KMS-11 (cell line): ENCODE measurements at regions not wholly inside any gene's neighbourhood (a gene's known extent, or its start where the extent isn't known, plus 50 kb on each side); places are given as distances from the start of the nearest gene placed in this dataset.

Source experiments
- H2AFZ ChIP-seq: fragments of 200-600 bp; sonication (generic); 2 replicates; pipeline ENCODE4 v1.6.1; 2016; ENCODE audit warnings: antibody characterized with exemption, mixed run types, low read depth
- H3K27ac ChIP-seq: fragments of 200-600 bp; sonication (generic); 2 replicates; pipeline ENCODE4 v1.6.1; 2016; ENCODE audit warnings: mild to moderate bottlenecking, mixed run types
- H3K27me3 ChIP-seq: fragments of 200-600 bp; sonication (generic); 2 replicates; pipeline ENCODE4 v1.6.1; 2017; ENCODE audit warnings: mild to moderate bottlenecking, low read depth, mixed run types, moderate library complexity; ENCODE audit not compliant: insufficient read depth
- H3K36me3 ChIP-seq: fragments of 200-600 bp; sonication (generic); 2 replicates; pipeline ENCODE4 v1.6.1; 2017; ENCODE audit warnings: mild to moderate bottlenecking, mixed run types; ENCODE audit not compliant: insufficient read depth
- H3K4me1 ChIP-seq: fragments of 200-600 bp; sonication (generic); 2 replicates; pipeline ENCODE4 v1.6.1; 2016; ENCODE audit warnings: mild to moderate bottlenecking, low read depth, mixed run types; ENCODE audit not compliant: poor library complexity, severe bottlenecking
- H3K4me2 ChIP-seq: fragments of 200-600 bp; sonication (generic); 2 replicates; pipeline ENCODE4 v1.7.0; 2016; ENCODE audit warnings: mild to moderate bottlenecking, mixed run types
- H3K4me3 ChIP-seq: fragments of 200-600 bp; sonication (generic); IDR thresholded peaks from 2 replicates; pipeline ENCODE4 v1.6.1; 2017; ENCODE audit warnings: low read depth, low read length, mixed read lengths; ENCODE audit not compliant: insufficient read depth
- H3K79me2 ChIP-seq: fragments of 200-600 bp; sonication (generic); 2 replicates; pipeline ENCODE4 v1.6.1; 2016; ENCODE audit warnings: low read depth, mixed run types; ENCODE audit not compliant: insufficient read depth
- H3K9ac ChIP-seq: fragments of 200-600 bp; sonication (generic); 2 replicates; pipeline ENCODE4 v1.6.1; 2016; ENCODE audit warnings: mild to moderate bottlenecking, mixed run types
- H4K20me1 ChIP-seq: fragments of 200-600 bp; sonication (generic); 2 replicates; pipeline ENCODE4 v1.6.1; 2016; ENCODE audit warnings: mild to moderate bottlenecking, mixed run types; ENCODE audit not compliant: insufficient read depth
- CTCF ChIP-seq: fragments of 200-600 bp; sonication (generic); conservative IDR thresholded peaks from 2 replicates; pipeline ENCODE4 v1.6.1; 2017; ENCODE audit warnings: low read depth, mild to moderate bottlenecking, antibody characterized with exemption, low read length, moderate library complexity, mixed read lengths

- H4K20me1 ChIP-seq: no peaks in the 10 kb centered on the region
- no peak overlapping the region for H3K9ac ChIP-seq
- no peaks in the 10 kb centered on the region for H3K4me1 ChIP-seq
- no peak overlapping the region for H3K27ac ChIP-seq
- no peak overlapping the region for H3K4me2 ChIP-seq
- no peaks in the 10 kb centered on the region for H3K27me3 ChIP-seq
- H3K4me3 ChIP-seq: no peak overlapping the region
- TF ChIP-seq CTCF: no peak
- H3K79me2 ChIP-seq: no peaks in the 10 kb centered on the region
- no peak overlapping the region for H2AFZ ChIP-seq
- no peaks in the 10 kb centered on the region for H3K36me3 ChIP-seq
These were observed 783.8 kb downstream of the VRK1 start for GRCh38 chr14:97581016-97581415.

DNA sequence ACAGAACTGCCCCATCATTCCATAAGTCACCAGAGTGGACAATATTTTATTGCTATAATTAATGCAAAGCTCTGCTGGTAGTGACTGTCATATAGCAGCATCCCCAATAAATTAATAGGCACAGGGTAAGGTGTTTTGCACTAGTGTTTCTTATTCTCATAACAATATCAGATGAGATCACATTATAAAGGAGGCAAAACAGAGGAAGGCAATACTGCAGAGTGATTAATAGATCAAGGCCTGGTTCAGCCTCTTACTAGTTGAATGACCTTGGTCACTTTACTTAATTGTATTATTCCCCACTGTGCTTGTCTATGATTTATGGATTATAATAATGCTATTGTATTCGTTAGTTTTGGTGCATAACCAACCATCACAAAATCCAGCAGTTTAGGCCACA, 784.8 kb downstream of the VRK1 start:
- no peak overlapping the region for H3K27ac ChIP-seq
- H3K79me2 ChIP-seq: no peaks in the 10 kb centered on the region
- H4K20me1 ChIP-seq: no peaks in the 10 kb centered on the region
- H3K36me3 ChIP-seq: no peaks in the 10 kb centered on the region
- no peak overlapping the region for H3K4me3 ChIP-seq
- no peaks in the 10 kb centered on the region for H3K4me1 ChIP-seq
- no peak overlapping the region for H3K4me2 ChIP-seq
- no peaks in the 10 kb centered on the region for H3K27me3 ChIP-seq
- no peak for TF ChIP-seq CTCF
- no peak overlapping the region for H2AFZ ChIP-seq
- H3K9ac ChIP-seq: no peak overlapping the region

DNA sequence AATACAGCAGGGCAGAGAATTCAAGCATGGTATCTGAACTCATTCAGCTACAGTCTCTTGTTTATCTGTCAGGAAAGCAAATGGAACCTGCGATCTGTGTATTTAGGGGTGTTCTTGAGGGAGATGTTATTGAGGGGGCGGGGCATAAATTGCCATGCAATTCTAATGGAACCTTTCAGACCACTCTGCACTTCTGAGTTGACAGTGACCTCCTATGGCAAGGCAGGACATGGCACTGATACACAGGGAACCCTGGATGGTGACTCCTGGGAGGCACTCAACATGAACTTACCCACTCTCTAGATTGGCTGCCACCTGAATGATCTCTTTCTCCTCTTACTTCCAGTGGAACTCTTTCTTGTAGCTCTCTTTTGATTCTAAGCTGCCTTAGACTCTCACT, 787.3 kb downstream of the VRK1 start:
- no peak for TF ChIP-seq CTCF
- no peak overlapping the region for H3K9ac ChIP-seq
- H3K4me2 ChIP-seq: no peak overlapping the region

GRCh38 chr14:97592341-97592980, 795.3 kb downstream of the VRK1 start:
- Histone ChIP-seq H3K4me2 (no peak overlapping the region), H3K36me3 (no peaks in the 10 kb centered on the region), H3K9ac (no peak overlapping the region), H3K4me1 (no peaks in the 10 kb centered on the region), H3K27ac (no peak overlapping the region), H3K27me3 (no peaks in the 10 kb centered on the region), H3K4me3 (no peak overlapping the region), H3K79me2 (no peaks in the 10 kb centered on the region), H2AFZ (no peak overlapping the region), H4K20me1 (no peaks in the 10 kb centered on the region)
- no peak for TF ChIP-seq CTCF

More for the DNA sequence above, 787.3 kb downstream of the VRK1 start:
- Histone ChIP-seq H4K20me1 (no peaks in the 10 kb centered on the region), H3K4me1 (no peaks in the 10 kb centered on the region), H3K36me3 (no peaks in the 10 kb centered on the region), H3K27me3 (no peaks in the 10 kb centered on the region), H2AFZ (no peak overlapping the region), H3K79me2 (no peaks in the 10 kb centered on the region), H3K4me3 (no peak overlapping the region), H3K27ac (no peak overlapping the region)
